HG03432 (cell line): ENCODE measurements at regions not wholly inside any gene's neighbourhood (a gene's known extent, or its start where the extent isn't known, plus 50 kb on each side); places are given as distances from the start of the nearest gene placed in this dataset.

Experiments
- ATAC-seq: cut with Tn5 transposase; IDR thresholded peaks from one replicate; pipeline ENCODE4 v1.9.1; 2021; ENCODE audit warnings: mild to moderate bottlenecking, moderate library complexity; ENCODE audit not compliant: unreplicated experiment

DNA sequence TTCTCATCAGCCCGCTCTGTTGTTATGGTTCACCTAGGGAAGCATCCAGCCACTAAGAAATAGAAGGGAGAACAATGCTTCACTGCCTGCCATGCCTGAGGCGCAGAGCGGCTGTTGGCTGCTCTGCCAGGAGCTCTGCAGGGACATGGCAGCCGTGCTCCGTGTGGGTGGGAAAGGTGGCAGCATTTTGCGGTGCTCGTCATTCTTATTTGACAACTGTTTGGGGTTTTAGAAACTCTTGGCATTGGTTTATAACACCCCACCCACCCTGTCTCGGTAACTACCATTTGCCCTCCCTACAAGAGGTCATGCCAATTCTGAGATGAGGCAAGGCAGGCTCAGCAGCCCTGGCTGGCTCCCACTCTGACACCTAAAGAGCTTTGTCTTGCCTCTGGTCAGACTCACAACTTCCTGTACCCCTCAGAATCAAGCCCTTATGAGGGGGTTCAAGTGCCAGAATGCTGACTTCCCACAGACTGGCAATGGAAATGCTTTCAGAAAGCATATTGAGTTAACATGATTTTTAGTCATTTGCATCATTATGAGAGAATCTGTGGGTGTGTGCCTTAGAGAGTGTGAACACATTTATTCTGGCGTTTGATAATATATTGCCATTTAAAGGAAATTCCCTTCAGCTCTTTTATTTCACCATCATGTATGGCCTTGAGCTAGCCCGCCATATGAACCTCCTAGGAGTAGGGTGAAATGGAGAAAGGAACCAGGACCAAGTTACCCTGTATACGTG is 288.0 kb upstream of the ANKRD55 start:
- ATAC-seq: no peak

DNA sequence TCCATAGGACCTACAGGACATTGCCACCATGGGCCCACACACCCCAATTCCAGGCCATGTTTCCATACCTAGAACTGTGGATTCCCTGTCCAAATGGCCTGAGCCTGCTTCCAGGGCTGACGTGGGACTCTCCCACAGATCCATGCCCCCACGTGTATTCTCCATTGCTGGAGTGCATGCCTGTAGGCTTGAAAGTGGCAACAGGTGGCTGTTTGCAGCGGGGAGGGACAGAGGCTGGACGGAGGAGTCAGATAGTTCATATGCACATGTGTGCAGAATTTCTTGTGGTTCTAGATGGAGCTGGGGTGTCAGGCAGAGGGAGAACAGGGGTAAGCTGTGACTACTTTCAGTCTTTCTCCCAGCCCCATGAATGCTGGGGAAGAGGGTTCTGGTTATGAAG is 285.7 kb upstream of the ANKRD55 start:
- ATAC-seq: no peak

DNA sequence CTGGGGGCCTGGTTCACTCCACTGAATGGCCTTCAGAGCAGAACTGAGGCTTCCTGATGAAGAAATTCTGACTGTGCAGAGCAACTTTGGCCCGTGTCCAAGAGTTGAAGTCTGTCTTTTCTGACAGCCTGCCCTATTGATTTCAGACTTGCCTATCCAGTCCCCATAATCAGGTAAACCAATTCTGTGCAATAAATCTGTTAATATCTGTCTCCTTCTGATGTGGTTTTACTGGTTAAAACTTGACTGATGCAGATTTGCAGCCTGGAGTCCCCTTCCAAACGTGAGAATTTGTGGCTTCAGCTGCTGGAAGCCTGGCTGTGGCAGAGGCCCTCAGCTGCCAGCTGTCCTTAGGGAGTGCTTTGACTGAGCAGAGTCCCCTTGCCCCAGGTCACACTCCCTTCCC is 283.9 kb upstream of the ANKRD55 start:
- no peak for ATAC-seq

DNA sequence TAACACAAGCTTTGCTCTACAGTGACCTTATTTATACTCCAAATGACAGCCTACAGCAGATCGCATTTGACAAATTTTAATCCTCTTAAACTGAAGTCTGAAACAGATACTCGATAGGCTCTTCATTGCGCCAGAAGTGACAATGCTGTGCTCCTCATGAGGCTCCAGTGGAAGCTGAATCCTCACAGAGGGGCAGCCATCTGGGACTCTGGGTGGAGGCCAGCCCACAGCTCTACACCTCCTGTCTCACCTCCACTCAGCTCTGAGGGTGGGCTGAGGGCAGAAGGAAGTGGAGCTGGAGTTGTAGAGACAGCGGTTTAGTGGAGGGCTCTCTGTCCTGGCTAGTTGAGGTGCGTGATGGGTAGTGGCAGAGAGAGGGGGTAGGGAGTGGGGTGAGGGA is 283.3 kb upstream of the ANKRD55 start:
- ATAC-seq: no peak

DNA sequence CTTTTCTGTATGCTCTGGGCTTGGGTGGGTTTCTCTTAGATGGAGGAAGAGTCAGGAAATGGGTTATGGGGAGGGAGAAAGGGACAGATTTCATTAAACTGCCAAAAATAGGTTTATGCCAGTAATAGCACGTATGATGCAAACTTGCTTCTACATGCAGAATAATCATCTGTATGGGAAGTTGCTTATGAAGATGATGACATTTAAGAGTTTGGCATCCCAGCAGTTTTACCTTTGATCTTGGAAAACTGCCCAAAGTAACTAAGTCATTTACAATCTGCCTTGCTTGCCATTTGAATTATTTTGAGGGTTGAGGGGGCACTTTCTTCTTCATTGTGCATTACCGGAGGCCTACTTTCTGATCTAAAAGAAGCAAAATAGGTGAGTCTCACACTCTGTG is 282.9 kb upstream of the ANKRD55 start:
- ATAC-seq: no peak

DNA sequence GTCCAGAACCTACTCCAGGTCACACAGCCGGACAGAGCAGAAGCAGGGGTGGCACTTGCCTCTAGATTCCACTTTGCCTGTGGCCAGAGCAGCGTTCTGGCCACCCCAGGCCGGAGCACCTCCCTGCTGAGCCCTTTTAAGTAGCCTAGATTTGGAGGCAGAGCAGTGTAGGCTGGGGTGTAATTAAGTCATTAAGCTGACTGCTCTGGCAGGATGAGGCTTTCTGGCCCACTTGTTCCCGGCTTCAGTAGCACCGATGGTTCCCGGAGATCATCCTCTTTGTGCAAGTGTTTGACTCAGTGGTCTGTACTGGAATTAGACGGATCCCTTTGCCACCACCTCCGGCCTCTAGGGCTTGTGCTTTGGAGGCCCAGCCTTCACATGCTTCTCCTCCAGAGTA is 281.9 kb upstream of the ANKRD55 start:
- ATAC-seq: no peak

DNA sequence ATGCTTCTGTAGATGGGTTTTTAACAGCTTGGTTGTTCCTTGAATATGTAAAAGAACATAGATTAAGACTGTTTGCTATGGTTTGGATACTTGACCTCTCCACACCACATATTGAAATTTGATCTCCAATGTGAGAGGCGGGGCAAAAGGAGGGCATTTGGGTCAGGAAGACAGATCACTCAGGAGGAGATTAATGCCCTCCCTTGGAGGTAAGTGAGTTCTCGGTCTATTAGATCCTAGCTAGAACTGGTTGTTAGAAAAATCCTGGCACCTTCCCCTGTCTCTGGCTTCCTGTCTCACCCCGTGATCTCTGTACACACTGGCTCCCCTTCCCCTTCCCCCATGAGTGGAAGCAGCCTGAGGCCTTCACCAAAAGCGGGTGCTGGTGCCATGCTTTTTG is 281.1 kb upstream of the ANKRD55 start:
- ATAC-seq: no peak

DNA sequence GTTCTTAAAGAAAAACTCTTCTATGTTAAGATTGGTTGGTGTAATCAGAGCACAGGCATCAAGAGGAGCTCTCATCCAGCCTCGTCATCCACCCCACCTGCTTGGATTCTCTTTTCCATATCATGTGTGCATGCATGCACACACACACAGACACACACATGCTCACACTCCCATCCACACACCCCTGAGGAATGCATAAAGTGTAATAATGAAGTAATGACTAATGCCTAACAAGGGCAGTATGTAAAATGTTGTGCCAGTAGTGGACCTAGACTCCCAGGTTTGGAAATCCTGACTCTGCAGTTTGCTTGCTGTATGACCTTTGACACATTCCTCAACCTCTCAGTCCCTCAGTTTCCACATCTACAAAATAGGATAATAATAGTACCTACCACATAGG is 280.0 kb upstream of the ANKRD55 start:
- ATAC-seq: no peak

DNA sequence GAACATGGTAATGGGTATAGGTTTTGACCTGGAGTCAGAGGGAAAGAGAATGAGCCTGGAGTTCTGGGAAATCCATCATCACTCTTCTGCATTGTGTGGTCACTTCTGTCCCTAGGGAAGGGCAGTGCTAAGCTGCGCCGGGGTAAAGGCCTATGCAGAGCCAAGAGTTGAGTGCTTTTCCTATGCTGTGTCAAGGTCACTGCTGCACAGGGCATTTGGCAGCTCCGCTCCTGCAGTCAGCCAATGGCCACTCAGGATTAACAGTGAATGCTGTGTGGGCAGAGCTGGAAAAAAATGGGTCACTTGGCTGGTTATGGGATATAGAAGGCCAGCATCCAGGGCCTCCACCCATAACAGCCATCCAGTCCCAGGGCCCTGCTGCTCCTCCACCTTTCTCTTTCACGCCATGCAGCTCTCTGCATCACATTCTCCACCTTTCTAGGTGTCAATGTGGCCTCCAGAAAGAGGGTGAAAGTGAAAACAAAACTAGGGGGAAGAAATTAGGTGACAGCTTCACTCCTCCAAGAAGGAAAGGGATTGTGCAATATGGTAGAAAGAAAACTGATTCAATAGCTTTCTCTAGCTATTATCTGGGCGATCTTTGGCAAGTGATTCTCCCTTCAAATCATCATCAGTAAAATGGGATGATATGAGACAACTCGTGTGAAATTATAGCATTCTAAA is 279.3 kb upstream of the ANKRD55 start:
- ATAC-seq: no peak

DNA sequence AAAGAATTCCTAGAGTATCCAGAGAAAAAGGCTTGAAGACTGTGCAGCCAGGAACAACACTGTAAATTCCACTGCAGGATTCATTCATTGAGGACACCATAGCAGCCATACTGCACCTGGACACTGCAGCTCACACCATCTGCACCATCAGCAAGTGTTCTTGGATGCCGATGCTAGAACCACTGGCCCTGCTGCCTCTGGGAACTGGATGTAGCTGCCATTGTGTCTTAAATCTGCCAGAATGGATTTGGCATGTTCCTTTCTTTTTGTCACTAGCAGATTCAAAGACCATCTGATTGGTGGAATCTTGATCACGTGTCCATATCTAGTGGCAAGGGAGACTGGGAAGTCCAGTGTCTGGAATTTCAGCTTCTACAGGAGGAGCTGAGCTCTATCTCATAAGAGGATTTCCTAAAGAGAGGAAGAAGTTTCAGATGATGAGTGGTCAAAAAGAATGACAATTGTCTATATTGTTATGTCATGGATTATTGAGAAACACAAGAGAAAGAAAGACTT is 278.3 kb upstream of the ANKRD55 start:
- ATAC-seq: no peak

DNA sequence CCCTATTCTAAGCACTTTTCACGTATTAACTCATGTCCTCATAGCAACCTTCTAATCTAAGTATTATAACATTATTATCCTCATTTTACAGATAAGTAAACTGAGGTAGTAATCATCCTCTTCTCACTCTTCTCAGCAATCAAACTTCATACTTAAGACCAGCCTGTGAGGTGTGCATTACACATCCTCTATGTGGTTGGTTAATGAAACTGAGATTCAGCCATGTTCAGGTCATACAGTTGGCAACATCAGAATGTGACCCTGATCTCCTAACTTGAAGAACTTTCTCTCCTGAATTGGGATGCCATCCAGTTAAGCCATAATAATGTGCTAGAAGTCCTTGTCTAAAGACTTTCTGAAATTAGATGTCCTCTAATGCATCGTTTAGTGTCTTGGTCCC is 275.1 kb upstream of the ANKRD55 start:
- no peak for ATAC-seq

DNA sequence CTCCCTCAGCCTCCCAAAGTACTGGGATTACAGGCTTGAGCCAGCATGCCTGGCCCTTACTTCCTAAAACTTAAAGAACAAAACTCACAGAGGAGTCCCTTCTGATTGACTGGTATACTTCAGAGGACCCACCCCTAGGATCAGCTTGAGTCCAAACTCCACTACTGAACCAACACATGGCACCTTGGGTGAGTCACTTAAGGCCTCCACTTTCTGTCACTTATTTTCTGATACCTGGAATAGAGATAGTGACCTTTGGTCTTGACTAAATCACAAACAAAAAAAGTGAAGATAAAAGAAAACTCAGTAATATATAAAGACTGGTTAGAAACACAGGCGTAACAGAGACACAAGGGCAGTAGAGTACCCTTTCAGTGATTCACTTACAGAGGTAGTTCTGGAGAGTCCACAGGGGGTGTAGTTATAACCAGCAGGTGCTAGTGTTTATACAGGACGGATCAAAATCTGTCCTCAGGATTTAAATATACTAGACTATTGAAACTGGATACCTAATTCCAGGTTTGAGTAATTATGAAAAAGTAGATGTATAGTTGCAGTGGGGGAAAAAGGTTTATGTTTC is 274.3 kb upstream of the ANKRD55 start:
- ATAC-seq: no peak

DNA sequence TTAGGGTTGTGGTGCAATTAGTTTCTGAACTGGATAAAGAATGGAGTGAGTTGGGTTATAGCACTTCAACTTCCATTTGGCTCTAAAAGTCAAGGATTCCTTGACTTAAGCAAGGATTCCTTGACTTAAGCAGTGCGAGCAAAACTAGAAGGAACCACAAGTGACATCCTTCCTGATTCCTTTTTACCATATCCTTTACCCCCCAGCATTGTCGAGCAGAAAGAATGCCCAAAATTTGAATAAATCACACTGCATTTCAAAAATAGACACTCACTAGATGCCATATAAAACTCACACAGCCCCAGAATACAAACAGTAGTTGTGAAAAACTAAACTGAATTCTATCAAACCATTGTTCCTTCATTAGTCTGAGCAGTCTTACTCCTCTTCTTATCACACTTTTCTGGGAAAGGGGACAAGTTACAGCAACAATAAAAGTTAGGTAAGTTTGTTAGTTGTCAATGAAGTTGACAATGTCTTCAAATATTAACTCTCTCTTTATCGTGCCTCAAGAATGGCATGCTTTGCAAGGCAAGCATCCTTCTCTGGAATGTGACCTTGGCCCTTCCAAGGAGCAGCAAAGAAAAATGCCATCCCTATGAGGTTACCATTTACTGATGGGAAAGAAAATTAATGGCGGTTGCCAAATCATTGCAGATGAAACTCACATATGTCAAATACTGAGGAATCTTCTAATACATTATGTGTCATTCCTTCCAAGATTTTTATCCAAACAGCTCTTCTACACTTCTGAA is 273.3 kb upstream of the ANKRD55 start:
- ATAC-seq: no peak

DNA sequence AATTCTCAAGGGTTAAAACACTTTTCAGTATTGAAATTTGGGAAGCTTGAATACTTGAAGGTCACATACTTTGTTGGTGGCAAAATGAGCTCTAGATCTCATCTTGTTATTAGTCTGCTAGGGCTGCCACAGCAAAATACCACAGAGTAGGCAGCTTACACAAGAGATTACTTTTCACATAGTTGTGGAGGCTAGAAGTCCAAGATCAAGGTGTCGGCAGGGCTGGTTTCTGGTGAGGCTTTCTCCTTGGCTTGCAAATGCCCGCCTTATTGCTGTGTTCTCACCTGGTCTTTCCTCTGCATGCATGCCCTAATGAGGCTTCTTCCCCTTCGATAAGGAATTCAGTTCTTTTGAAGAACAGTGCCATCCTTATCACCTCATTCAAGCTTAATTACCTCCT is 270.8 kb upstream of the ANKRD55 start:
- ATAC-seq: no peak

DNA sequence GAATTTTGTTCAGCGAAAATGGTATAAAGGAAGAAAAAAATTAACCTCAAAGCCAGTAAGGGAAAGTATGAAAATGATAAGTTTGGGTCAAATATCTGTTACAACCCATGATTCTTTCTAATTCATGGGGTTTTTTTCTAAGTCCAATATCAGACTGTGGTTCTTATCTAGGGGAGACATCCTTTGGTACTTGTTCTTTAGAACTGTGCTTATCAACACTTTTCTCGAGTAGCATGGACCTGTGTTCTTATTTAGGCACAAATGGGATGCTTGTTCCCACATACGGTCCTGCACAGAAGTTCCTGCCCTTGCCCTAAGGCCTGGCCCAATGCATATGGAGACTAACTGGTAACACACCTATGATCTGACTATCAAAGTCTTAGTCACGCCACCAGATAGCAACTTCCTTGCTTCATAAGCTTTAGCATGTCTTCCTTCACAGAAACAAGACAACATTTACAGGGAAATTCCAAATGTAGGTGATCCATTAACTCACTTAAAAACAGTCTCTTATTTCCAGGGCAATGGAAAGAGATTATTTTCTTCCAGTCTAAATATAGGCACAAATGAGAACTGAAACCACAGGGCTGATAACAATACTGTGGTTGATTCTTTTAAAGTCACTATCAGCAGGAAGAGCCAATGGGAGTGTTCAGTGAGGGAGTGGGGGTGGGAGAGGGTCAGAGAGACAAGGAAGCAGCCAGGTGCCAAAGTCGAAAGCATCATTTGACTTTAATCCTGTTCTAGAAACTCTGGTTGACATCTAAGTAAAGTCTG is 268.8 kb upstream of the ANKRD55 start:
- ATAC-seq: no peak

DNA sequence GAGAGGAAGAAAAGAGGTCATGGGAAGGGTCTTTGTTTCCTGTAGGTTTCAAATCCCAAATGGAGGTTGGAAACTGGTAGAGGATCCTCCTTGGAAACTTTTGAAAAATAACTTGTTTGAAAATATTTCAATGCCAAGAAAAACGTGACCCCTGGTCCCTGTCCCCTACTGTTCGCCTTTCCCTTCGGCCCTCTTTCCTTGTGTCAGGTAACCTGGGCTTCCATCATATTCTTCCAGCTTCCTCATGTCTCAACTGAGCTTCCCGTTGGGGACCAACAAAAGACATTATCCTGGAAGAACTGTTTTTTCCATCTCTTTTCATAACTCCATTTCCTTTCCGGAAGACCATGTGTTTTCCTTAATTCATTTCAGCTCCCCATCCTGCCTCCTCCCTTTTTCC is 266.8 kb upstream of the ANKRD55 start:
- no peak for ATAC-seq

DNA sequence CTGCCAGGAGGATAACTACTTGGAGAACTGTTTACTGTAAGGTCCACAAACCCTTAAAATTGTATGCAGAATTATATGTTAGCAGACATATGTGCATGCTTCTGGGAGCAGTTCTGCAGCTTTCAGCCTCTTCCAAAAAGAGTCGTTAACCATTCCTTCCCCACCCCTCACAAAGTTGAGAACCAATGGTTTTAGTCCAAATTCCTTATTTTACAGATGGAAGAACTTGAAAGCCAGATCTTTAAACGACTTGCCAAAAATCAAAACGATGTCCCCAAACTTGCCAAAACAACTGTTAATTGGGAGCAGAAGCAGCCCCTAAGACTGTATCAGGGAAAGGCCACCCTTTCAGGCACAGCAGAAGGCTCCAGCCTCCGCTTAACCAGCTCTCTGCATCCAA is 266.4 kb upstream of the ANKRD55 start:
- no peak for ATAC-seq

DNA sequence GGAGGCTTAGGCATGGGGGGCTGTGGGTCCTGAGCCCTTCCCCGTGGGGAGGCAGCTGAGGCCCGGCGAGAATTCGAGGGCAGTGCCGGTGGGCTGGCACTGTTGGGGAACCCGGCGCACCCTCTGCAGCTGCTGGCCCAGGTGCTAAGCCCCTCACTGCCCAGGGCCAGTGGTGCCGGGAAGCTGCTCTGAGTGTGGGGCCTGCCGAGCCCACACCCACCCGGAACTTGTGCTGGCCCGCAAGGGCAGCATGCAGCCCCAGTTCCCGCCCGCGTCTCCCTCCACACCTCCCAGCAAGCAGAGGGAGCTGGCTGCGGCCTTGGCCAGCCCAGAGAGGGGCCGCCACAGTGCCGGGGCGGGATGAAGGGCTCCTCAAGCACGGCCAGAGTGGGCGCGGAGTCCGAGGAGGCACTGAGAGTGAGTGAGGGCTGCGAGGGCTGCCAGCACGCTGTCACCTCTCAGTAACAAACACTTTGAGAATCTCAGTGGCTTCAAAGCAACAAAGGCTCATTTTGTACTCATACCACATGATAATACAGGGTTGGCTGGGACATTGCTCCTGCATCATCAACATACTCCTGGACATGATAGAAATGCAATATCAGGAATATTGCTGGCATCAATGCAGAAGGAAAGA is 265.7 kb upstream of the ANKRD55 start:
- no peak for ATAC-seq

DNA sequence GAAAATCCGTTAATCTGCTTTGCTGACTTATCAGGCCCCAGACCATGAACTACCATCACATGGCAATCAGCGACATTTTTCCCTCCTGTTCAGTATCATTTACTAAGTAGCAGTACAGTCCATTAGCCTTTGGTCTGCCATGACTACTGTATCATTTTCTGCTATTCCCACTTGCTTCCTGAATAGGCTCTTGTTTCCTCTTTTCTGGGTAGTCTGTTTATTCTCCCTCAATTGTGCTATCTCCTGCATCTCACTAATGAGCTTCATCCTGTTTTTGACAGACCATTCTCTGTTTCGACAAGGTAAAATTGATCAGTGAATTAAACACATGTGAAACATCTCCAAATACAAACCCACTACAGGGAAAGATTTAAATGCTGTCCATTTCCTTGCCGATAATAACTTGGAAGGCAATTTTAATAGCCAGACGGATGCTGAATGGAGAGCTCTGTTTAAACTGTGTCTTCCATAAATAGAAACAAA is 263.5 kb upstream of the ANKRD55 start:
- no peak for ATAC-seq

DNA sequence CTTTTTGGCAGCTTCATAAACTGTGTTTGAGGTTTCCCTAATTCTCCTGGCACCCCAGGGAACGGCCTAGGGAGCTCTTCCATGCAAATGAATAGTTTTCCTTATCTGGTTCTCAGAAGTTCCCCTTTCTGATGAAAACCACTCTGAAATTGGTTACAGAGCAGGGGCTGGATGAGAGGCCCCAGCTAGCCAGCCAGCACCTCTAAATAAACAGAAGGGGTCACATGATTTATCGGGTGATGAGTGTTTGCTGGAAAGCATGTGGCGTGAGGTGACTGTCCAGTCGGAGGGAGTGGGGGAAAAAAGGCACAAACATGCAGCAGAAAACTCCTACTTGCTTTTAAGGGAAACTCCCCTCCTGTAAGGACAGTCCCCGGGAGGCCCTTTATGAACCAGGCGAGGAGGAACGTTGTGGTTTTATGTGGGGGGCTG is 261.2 kb upstream of the ANKRD55 start:
- no peak for ATAC-seq
